Right lobe of liver (tissue), 4 donors: ENCODE measurements at regions not wholly inside any gene's neighbourhood (a gene's known extent, or its start where the extent isn't known, plus 50 kb on each side); places are given as distances from the start of the nearest gene placed in this dataset.

Source experiments
- POLR2A ChIP-seq: fragments of 450-650 bp; IDR thresholded peaks from one replicate; pipeline ENCODE4 v1.6.1; 2017; ENCODE audit warnings: antibody characterized with exemption, mild to moderate bottlenecking
- TF ChIP-seq, protein P1 (sequence below), 4 donors: fragments of 200-600 bp in 3 of 4; fragments of 450-650 bp in 1 of 4; IDR thresholded peaks; one replicate each; pipeline versions ENCODE4 v1.5.1 to v1.8.0; 2016 to 2022; ENCODE audit warnings: antibody characterized with exemption in 4 of 4, mild to moderate bottlenecking in 2 of 4
- donor health status: DM: no; HTN: no; CAD: no.
- donor health status: DM: no; HTN: no; CAD: no.
- donor health status: DM: no; HTN: yes; CAD: no.

DNA sequence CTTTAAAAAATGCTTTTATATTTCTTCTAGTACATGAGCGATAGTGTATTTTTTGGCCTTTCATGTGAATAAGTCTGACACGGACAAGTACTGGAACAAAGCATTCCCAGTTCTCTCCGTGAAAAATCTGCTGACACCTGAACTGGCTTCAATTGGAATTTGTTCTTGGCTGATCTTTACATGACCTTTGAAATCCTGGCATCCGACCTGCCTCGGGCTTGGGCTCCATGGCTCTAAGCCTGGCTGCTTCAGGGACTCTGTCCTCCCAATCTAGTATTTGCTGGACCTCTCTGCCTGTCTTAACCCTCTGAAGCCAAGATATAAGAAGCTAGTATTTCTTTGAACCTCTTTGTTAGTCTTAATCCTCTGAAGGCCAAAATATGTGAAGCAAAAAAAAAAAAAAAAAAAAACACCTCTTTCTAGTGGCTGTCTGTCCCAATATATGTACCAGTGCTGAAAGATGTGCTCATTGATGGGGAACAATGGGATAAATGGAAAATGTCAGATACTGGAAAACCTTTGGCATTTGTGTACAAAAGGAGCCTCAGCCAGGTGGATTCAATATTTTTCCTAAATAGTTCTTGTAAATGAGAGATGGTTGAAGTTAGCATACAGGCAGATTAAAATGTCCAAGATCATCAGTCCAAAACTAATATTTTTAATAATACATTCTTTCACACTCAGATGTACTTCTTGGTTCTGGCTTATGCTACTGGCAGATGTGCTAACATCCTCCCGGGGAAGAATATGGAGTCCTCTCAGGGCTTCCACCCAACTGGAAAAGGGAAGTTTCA is 470.6 kb downstream of the TUSC1 start:
- TF ChIP-seq, protein P1, sequence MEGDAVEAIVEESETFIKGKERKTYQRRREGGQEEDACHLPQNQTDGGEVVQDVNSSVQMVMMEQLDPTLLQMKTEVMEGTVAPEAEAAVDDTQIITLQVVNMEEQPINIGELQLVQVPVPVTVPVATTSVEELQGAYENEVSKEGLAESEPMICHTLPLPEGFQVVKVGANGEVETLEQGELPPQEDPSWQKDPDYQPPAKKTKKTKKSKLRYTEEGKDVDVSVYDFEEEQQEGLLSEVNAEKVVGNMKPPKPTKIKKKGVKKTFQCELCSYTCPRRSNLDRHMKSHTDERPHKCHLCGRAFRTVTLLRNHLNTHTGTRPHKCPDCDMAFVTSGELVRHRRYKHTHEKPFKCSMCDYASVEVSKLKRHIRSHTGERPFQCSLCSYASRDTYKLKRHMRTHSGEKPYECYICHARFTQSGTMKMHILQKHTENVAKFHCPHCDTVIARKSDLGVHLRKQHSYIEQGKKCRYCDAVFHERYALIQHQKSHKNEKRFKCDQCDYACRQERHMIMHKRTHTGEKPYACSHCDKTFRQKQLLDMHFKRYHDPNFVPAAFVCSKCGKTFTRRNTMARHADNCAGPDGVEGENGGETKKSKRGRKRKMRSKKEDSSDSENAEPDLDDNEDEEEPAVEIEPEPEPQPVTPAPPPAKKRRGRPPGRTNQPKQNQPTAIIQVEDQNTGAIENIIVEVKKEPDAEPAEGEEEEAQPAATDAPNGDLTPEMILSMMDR (IDR thresholded peaks at IDR 0.05) = no peak
- no peak for TF ChIP-seq POLR2A
